Epithelial cell of esophagus (primary cell): ENCODE measurements at regions not wholly inside any gene's neighbourhood (a gene's known extent, or its start where the extent isn't known, plus 50 kb on each side); places are given as distances from the start of the nearest gene placed in this dataset.
A peak's percentile ranks its signal among the peaks of the same experiment; 100 is the strongest.

Experiments used
- DNase-seq: peaks from one replicate; pipeline ENCODE4 v3.0.0; 2010; ENCODE audit warnings: low read depth
- H3K4me3 ChIP-seq: 2 replicates; pipeline ENCODE4 v1.5.1; 2011; ENCODE audit warnings: mild to moderate bottlenecking, low read length, control low read depth
- CTCF ChIP-seq: IDR thresholded peaks from 2 replicates; pipeline ENCODE4 v1.5.1; 2011; ENCODE audit warnings: low read depth, mild to moderate bottlenecking, low read length, control low read depth, inconsistent platforms; ENCODE audit not compliant: insufficient read depth; ENCODE audit errors: missing control alignments

GRCh38 chrX:94612140-94612539 is 938.1 kb downstream of the FAM133A start:
- DNase-seq = no peak
- H3K4me3 ChIP-seq = no peak overlapping the region
- no peak for TF ChIP-seq CTCF

- no peak for TF ChIP-seq CTCF
- peak; percentile 2 for DNase-seq
- no peak overlapping the region for H3K4me3 ChIP-seq
Observed at GRCh38 chrX:94633237-94633636, 959.2 kb downstream of the FAM133A start.

- no peak for DNase-seq
- no peak overlapping the region for H3K4me3 ChIP-seq
- no peak for TF ChIP-seq CTCF
Observed at GRCh38 chrX:94635003-94635402, 961.0 kb downstream of the FAM133A start.

GRCh38 chrX:94645726-94646125 is 971.7 kb downstream of the FAM133A start:
- no peak for DNase-seq
- no peak for TF ChIP-seq CTCF
- no peak overlapping the region for H3K4me3 ChIP-seq

- no peak for DNase-seq
- TF ChIP-seq CTCF = no peak
Observed at GRCh38 chrX:94655180-94655579, 981.2 kb downstream of the FAM133A start.

GRCh38 chrX:94662689-94663088 is 988.7 kb downstream of the FAM133A start:
- TF ChIP-seq CTCF = no peak
- DNase-seq = peak; percentile 2
- no peak overlapping the region for H3K4me3 ChIP-seq

More at GRCh38 chrX:94655180-94655579, 981.2 kb downstream of the FAM133A start:
- no peak overlapping the region for H3K4me3 ChIP-seq

GRCh38 chrX:94676285-94676684 is 1002.3 kb downstream of the FAM133A start:
- DNase-seq = no peak
- no peak for TF ChIP-seq CTCF
- no peak overlapping the region for H3K4me3 ChIP-seq
